Fibroblast of lung (primary cell): ENCODE measurements at regions not wholly inside any gene's neighbourhood (a gene's known extent, or its start where the extent isn't known, plus 50 kb on each side); places are given as distances from the start of the nearest gene placed in this dataset.

Source experiments
- DNase-seq, 2 donors: peaks; one replicate each; pipeline versions ENCODE4 v3.0.0 to v3.0.0-alpha.2; 2010; ENCODE audit warnings: low read depth in 2 of 2
- H2AFZ ChIP-seq: 2 replicates; pipeline ENCODE4 v1.5.1; 2012; ENCODE audit warnings: low read length, control low read depth, inconsistent platforms
- H3K27ac ChIP-seq: 2 replicates; pipeline ENCODE4 v1.5.1; 2011; ENCODE audit warnings: low read length, control low read depth; ENCODE audit not compliant: insufficient read depth
- H3K27me3 ChIP-seq: 2 replicates; pipeline ENCODE4 v1.5.1; 2011; ENCODE audit warnings: mild to moderate bottlenecking, low read length; ENCODE audit not compliant: control insufficient read depth, insufficient read depth
- H3K36me3 ChIP-seq: 2 replicates; pipeline ENCODE4 v1.5.1; 2011; ENCODE audit warnings: low read length; ENCODE audit not compliant: control insufficient read depth, insufficient read depth
- H3K4me1 ChIP-seq: 2 replicates; pipeline ENCODE4 v1.5.1; 2011; ENCODE audit warnings: low read length; ENCODE audit not compliant: control insufficient read depth, insufficient read depth; ENCODE audit errors: extremely low read depth
- H3K4me2 ChIP-seq: 2 replicates; pipeline ENCODE4 v1.5.1; 2011; ENCODE audit warnings: low read length, control low read depth; ENCODE audit not compliant: insufficient read depth; ENCODE audit errors: extremely low read depth
- H3K4me3 ChIP-seq, 4 experiments: fragments of 200-600 bp in 1 of 4; sonication (generic) in 1 of 4; replicated peaks in 1 of 4; 2 replicates each; pipeline ENCODE4 v1.5.1; 2011 to 2016; ENCODE audit warnings: low read length in 4 of 4, low read depth in 3 of 4, mild to moderate bottlenecking in 3 of 4, control low read depth in 2 of 4, inconsistent platforms in 1 of 4, mixed read lengths in 1 of 4; ENCODE audit not compliant: insufficient read depth in 1 of 4; ENCODE audit errors: control extremely low read depth in 1 of 4
- H3K79me2 ChIP-seq: 2 replicates; pipeline ENCODE4 v1.5.1; 2012; ENCODE audit warnings: mild to moderate bottlenecking, low read length, inconsistent platforms; ENCODE audit not compliant: control insufficient read depth, insufficient read depth
- H3K9ac ChIP-seq: 2 replicates; pipeline ENCODE4 v1.5.1; 2011; ENCODE audit warnings: mild to moderate bottlenecking, low read length, control low read depth; ENCODE audit not compliant: insufficient read depth
- H3K9me3 ChIP-seq: 2 replicates; pipeline ENCODE4 v1.5.1; 2012; ENCODE audit warnings: low read depth, low read length; ENCODE audit not compliant: control insufficient read depth, insufficient read depth
- H4K20me1 ChIP-seq: 2 replicates; pipeline ENCODE4 v1.5.1; 2011; ENCODE audit warnings: low read length; ENCODE audit not compliant: control insufficient read depth, insufficient read depth; ENCODE audit errors: extremely low read depth
- CTCF ChIP-seq, 2 donors: IDR thresholded peaks in 1 of 2; conservative IDR thresholded peaks in 1 of 2; 1 replicate in 1 of 2; 2 replicates in 1 of 2; pipeline ENCODE4 v1.5.1; 2011 to 2012; ENCODE audit warnings: low read length in 2 of 2, control low read depth in 1 of 2, inconsistent platforms in 1 of 2, low read depth in 1 of 2, mild to moderate bottlenecking in 1 of 2
- EZH2 ChIP-seq: IDR thresholded peaks from 2 replicates; pipeline ENCODE4 v1.5.1; 2012; ENCODE audit warnings: low read length, control low read depth, mild to moderate bottlenecking; ENCODE audit errors: missing control alignments

DNA sequence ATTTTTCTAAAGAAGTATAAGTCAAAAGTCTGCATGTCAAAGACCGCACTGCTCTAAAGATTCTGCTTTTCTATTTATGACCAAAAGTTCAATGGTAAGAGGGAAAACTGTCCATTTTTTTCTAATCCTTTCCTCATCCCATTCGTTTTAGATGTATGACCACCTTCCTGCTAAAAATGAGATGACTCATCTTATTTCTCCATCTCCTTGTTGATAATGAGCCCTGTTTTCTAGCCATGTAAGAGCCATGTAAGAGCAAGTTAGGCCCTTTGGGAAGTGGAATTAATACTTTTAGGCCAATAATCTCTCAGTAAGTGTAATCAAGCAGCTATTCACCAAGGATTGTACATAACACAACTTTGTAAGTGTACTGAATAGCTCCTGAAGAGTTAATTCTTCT lies 475.6 kb upstream of the B3GALT2 start:
- Histone ChIP-seq H3K27ac (no peak overlapping the region), H3K9me3 (no peaks in the 10 kb centered on the region), H3K4me1 (no peaks in the 10 kb centered on the region), H3K36me3 (no peaks in the 10 kb centered on the region), H3K79me2 (no peaks in the 10 kb centered on the region), H3K9ac (no peak overlapping the region), H3K27me3 (no peaks in the 10 kb centered on the region), H3K4me3 (no peak overlapping the region), H3K4me2 (no peak overlapping the region), H2AFZ (no peak overlapping the region), H4K20me1 (no peaks in the 10 kb centered on the region)
- TF ChIP-seq CTCF (conservative IDR thresholded peaks at IDR 0.05 in 1 of 2, IDR thresholded peaks at IDR 0.05 in 1 of 2; ENCODE audit: low read depth in 1 of 2, low read length in 2 of 2) = no peak
- DNase-seq = peak in 1 of 2 donors; percentile 80

DNA sequence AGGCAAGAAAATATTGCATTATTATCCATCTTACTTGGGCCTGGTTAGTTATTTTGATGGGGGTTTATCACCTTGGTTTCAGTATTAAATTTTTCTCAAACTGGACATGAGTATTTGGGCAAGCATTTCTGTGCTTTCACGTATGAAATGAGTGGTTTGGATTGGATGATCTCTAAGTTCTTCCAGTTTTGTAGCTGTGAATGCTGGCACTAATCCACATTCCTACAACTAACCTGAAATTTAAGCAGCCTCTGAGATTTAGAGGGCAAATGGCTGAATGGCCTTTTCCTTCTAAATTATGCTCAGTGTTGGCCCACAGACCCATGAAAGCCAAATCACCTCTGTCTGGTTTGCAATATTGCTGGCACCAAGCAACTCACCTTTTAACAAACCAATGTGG lies 475.0 kb upstream of the B3GALT2 start:
- DNase-seq = no peak
- Histone ChIP-seq H3K9me3 (no peaks in the 10 kb centered on the region), H3K9ac (no peak overlapping the region), H3K4me2 (no peak overlapping the region), H3K27ac (no peak overlapping the region), H3K79me2 (no peaks in the 10 kb centered on the region), H3K4me1 (no peaks in the 10 kb centered on the region), H4K20me1 (no peaks in the 10 kb centered on the region), H2AFZ (no peak overlapping the region), H3K36me3 (no peaks in the 10 kb centered on the region), H3K27me3 (no peaks in the 10 kb centered on the region), H3K4me3 (no peak overlapping the region)
- TF ChIP-seq EZH2 (no peak), CTCF (conservative IDR thresholded peaks at IDR 0.05 in 1 of 2, IDR thresholded peaks at IDR 0.05 in 1 of 2; ENCODE audit: low read depth in 1 of 2, low read length in 2 of 2) (no peak)

GRCh38 chr1:193660428-193660827 lies 474.0 kb upstream of the B3GALT2 start:
- H2AFZ ChIP-seq = no peak overlapping the region
- no peaks in the 10 kb centered on the region for H4K20me1 ChIP-seq
- H3K27ac ChIP-seq = no peak overlapping the region
- H3K9ac ChIP-seq = no peak overlapping the region
- TF ChIP-seq EZH2 = no peak
- no peak for TF ChIP-seq CTCF (conservative IDR thresholded peaks at IDR 0.05 in 1 of 2, IDR thresholded peaks at IDR 0.05 in 1 of 2; ENCODE audit: low read depth in 1 of 2, low read length in 2 of 2)
- H3K27me3 ChIP-seq = no peaks in the 10 kb centered on the region
- no peak overlapping the region for H3K4me3 ChIP-seq
- no peak for DNase-seq
- no peak overlapping the region for H3K4me2 ChIP-seq
- H3K36me3 ChIP-seq = no peaks in the 10 kb centered on the region
- H3K4me1 ChIP-seq = no peaks in the 10 kb centered on the region
- H3K9me3 ChIP-seq = no peaks in the 10 kb centered on the region
- no peaks in the 10 kb centered on the region for H3K79me2 ChIP-seq
